GM12891 (cell line): ENCODE measurements at regions not wholly inside any gene's neighbourhood (a gene's known extent, or its start where the extent isn't known, plus 50 kb on each side); places are given as distances from the start of the nearest gene placed in this dataset.

Source experiments
- DNase-seq: peaks from one replicate; pipeline ENCODE4 v3.0.0; 2011; ENCODE audit warnings: low spot score; ENCODE audit not compliant: insufficient read length
- FAIRE-seq: peaks from 2 replicates; lab custom pipeline; 2011; peaks lifted over from hg19 to GRCh38; lab: Jason Lieb, UNC
- PAX5 ChIP-seq: IDR thresholded peaks from 2 replicates; pipeline ENCODE4 v1.6.1; 2011; ENCODE audit warnings: low read length, moderate library complexity, mild to moderate bottlenecking; ENCODE audit not compliant: insufficient read depth, severe bottlenecking
- POLR2A ChIP-seq: IDR thresholded peaks from 2 replicates; pipeline ENCODE4 v1.6.1; 2011; ENCODE audit warnings: low read depth, low read length, control low read depth
- POLR2AphosphoS5 ChIP-seq: IDR thresholded peaks from 2 replicates; pipeline ENCODE4 v1.6.1; 2011; ENCODE audit warnings: low read depth, low read length, control low read depth
- POU2F2 ChIP-seq: IDR thresholded peaks from 2 replicates; pipeline ENCODE4 v1.6.1; 2011; ENCODE audit warnings: low read depth, mild to moderate bottlenecking, control low read depth, low read length, moderate library complexity
- SPI1 ChIP-seq: IDR thresholded peaks from 2 replicates; pipeline ENCODE4 v1.6.1; 2011; ENCODE audit warnings: low read depth, low read length, control low read depth
- TAF1 ChIP-seq: IDR thresholded peaks from 2 replicates; pipeline ENCODE4 v1.6.1; 2011; ENCODE audit warnings: low read depth, low read length, control low read depth

DNA sequence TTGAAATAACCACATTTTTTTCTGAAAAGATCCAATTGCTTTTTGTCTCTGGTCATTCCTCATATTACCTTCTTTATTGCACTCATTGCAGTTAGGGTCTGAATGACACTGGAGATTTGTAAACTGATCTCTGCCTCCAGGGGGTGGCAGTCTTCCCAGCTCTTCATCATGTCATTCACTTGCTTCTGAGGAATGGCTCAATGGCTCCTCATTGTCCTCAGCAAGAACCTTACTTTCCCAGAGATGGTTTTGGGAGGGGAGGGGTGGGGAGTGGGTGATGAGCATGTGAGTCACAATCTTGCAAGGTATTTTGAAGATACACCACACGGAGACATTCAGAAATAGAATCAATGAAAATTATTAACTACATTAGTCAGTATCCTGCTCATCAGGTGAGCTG, 159.8 kb upstream of the GAS1 start:
- no peak for TF ChIP-seq POLR2A
- TF ChIP-seq TAF1: no peak
- no peak for FAIRE-seq
- DNase-seq: no peak

DNA sequence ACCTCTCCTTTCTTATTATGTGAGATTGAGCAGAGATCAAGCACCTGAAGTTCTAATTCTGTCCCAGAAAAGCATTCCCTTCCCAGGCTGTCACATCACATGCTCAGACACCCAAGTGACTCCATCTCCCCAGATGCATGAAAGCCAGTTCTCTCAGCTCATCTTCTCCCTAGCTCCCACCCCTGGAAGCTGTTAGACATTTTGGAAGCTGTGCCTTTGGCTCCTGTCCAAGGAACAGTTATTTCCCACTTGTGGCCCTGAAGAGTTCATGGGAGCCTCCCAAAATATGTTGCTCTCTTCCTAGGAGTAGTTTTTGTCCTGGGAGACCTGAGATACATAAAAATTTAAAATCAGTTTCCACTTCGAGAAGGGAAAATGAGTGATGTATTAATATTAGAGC, 161.4 kb upstream of the GAS1 start:
- TF ChIP-seq PAX5 (no peak), POU2F2 (no peak)
- FAIRE-seq (no peak), DNase-seq (no peak)

DNA sequence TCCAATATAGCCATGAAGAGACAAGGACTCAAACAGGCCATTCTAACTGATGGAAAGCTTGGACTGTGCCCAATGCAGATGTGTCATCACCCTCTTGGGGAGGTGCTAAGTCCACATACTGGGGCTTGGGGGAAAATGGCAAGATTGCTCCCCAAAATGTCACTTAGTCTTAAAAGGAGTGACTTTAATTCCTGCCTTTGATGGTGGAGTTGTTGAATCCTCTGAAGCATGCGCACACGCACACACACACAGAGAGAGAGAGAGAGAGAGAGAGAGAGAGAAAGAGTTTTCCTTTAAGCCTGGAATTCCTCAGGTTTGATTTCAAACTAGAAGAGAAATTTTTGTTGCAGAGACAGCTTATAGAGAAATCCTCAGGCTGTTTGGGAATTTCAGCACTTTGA, 161.9 kb upstream of the GAS1 start:
- DNase-seq (no peak), FAIRE-seq (no peak)
- TF ChIP-seq TAF1: no peak
- TF ChIP-seq SPI1: no peak
- no peak for TF ChIP-seq POLR2A
- TF ChIP-seq POLR2AphosphoS5: no peak
- no peak for TF ChIP-seq PAX5
- no peak for TF ChIP-seq POU2F2

DNA sequence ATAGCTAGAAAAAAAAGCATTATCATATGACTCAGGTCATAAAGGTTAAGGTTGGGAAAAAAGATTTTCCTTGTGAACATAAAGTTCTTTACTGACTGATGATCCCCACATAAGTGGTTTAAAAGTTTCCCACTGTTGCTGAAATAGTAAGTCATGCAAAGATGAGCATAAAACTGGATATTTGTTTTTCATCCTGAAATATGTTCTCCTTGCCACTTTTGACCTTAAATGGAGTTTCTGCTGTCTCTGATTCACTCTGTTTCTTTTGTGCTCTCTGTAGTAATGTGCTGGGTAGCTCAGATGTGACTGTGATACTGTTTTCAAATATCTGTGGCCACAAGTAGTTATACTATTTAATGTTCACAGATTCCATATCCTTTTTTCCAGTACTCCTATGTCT, 162.5 kb upstream of the GAS1 start:
- no peak for FAIRE-seq
- DNase-seq: no peak
- TF ChIP-seq POU2F2: no peak
- no peak for TF ChIP-seq TAF1
- TF ChIP-seq SPI1: no peak
- no peak for TF ChIP-seq PAX5
- no peak for TF ChIP-seq POLR2A
- no peak for TF ChIP-seq POLR2AphosphoS5

DNA sequence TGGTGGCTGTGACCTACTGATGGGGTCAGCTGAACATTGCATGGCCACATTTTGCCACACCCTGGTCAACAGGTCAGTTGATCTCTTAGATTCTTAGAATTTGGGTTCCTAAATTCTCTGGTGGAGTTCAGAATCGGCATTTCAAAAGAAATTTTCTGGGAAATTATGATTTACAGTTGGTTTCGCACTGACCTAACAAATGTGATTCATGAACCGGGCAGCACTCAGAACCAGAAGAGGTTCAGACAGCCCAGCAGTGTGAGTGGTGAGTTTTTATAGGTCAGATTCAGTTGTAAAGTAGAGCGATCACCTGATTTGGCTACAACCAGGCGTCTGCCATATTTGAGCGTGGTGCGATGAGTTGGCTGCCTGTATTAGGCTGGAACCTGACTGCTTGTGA, 163.7 kb upstream of the GAS1 start:
- DNase-seq: no peak
- FAIRE-seq: no peak
- TF ChIP-seq POU2F2: no peak
- TF ChIP-seq PAX5: no peak
- no peak for TF ChIP-seq SPI1
- no peak for TF ChIP-seq POLR2A
- TF ChIP-seq POLR2AphosphoS5: no peak
- TF ChIP-seq TAF1: no peak

DNA sequence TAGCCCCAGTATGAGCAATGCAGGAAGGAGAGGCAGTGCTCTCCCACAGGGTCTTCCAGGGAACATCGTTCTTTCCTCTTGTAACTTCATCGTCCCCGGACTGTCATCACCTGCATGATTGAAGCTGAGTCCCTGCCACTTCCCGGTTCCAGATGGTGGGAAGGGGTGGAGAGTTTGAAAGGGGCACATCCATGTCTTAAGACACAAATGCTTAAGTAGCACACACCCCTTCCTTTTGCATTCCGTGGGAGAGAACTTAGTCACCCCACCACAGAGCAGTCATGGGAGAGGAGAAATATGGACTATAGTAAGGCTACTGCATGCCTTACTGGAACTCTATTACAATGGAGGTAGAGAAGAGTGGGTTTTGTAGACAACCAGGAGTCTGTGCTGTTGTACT, 165.3 kb upstream of the GAS1 start:
- TF ChIP-seq POLR2AphosphoS5: no peak
- TF ChIP-seq POLR2A: no peak
- FAIRE-seq (no peak), DNase-seq (no peak)

DNA sequence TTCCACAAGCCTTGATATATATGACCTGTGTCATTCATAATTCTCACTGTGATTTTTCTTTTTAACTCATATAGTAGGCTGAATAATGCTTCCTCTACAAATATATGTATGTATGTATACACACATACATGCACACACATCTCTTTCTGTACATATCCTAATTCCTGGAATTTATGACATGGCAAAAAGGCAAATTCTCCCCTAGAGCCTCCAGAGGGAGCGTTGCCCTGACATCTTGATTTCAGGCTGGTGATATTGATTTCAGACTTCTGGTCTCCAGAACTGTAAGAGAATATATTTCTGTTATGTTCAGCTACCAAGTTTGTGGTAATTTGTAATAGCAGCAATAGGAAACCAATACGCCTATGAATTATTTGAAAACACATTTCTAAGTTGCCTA, 166.6 kb upstream of the GAS1 start:
- FAIRE-seq (no peak), DNase-seq (no peak)
- TF ChIP-seq SPI1 (no peak), POLR2AphosphoS5 (no peak), TAF1 (no peak), POU2F2 (no peak), PAX5 (no peak), POLR2A (no peak)

DNA sequence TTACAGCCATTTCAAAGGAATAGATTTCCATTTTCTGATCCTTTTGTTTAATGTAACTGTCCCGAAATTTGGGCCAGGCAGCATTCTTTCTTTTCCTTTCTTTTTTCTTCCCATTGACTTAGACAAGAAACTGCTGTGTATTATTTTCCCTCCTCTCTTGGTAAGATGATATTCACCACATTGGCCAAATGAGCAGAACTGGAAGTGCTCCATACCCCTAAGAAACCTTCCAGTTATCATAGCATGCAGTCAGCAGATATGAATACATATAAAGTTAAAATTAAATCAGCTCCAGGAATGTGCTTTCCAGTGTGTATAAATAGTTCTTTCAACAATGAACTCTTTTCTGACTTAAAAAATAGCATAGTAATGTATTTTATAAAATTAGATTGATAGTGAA, 168.5 kb upstream of the GAS1 start:
- no peak for DNase-seq
- no peak for FAIRE-seq
- TF ChIP-seq PAX5: no peak
- no peak for TF ChIP-seq SPI1
- TF ChIP-seq POLR2A: no peak
- TF ChIP-seq POLR2AphosphoS5: no peak
- TF ChIP-seq TAF1: no peak
- TF ChIP-seq POU2F2: no peak

DNA sequence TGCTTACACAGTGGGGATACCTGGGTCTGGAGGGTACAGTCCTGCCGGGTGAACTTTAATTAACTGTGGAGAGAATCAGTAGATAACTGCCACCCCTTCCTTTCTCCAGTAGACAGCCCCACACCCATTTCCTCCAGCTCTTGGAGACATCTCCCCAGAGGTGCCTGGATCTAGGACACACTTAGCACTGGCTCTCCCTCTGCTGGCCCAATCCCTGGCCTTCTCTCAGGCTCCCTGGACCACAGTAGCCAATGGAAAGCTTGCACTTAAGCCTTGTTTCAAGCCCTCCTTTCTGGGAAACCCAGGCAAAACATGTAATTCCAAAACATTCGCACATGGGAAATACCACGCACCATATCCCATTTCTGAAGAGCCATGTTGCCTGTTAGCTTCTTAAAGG, 169.2 kb upstream of the GAS1 start:
- DNase-seq (no peak), FAIRE-seq (no peak)
- no peak for TF ChIP-seq SPI1
- TF ChIP-seq PAX5: no peak
- TF ChIP-seq TAF1: no peak
- no peak for TF ChIP-seq POLR2AphosphoS5
- no peak for TF ChIP-seq POLR2A
- no peak for TF ChIP-seq POU2F2

DNA sequence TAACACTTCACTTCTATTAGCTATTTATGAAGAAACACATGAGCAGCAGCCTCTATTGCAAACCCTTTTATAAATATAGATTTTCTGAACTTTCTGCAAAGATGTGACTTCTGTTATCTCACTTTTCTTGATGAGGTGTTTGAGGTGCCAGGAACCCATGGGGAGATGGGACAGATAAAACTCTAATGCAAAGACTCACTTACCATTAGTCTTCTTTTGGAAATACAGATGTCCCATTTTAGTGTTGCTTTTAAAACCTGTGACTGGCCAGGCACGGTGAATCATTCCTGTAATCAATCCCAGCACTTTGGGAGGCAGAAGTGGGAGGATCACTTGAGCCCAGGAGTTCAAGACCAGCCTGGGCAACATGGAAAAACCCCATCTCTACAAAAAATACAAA, 171.3 kb upstream of the GAS1 start:
- FAIRE-seq: no peak
- TF ChIP-seq POU2F2 (no peak), SPI1 (no peak), TAF1 (no peak), POLR2AphosphoS5 (no peak), PAX5 (no peak), POLR2A (no peak)

DNA sequence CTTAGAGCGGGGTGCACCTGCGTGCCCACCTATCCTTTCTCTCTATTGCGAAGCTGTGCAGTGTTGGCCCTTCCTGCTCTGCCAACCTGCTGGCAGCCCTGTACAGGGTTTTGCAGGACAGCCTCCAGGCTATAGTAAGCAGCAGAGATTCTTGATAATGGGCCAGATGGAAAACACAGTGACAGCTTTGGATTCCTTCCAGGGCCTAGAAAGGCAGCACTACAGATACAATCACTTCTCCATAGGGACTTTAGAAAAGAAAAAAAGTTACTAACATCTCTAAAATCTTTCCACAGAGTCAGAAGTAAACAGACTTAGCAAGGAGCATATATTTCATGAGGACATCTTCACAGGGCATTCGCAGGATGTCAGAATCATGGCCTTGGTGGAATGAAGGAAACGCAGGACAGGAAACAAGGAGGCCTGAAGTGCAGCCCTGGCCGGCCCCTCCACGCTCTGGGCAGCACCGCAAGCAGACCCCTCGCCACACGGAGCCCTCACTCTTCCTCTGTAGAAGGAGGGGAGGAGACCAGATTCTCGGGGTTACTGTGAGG, 172.1 kb upstream of the GAS1 start:
- TF ChIP-seq POLR2A (no peak), POLR2AphosphoS5 (no peak), POU2F2 (no peak), SPI1 (no peak), TAF1 (no peak), PAX5 (no peak)

More for the DNA sequence above, 171.3 kb upstream of the GAS1 start:
- no peak for DNase-seq

More for the DNA sequence above, 172.1 kb upstream of the GAS1 start:
- DNase-seq (no peak), FAIRE-seq (no peak)
